H1 (cell line): ENCODE measurements at regions not wholly inside any gene's neighbourhood (a gene's known extent, or its start where the extent isn't known, plus 50 kb on each side); places are given as distances from the start of the nearest gene placed in this dataset.

Experiments
- ATF3 ChIP-seq: IDR thresholded peaks from 2 replicates; pipeline ENCODE4 v1.6.1; 2011; ENCODE audit warnings: low read depth, mild to moderate bottlenecking, low read length; ENCODE audit not compliant: insufficient read depth
- CEBPB ChIP-seq: IDR thresholded peaks from 2 replicates; pipeline ENCODE4 v1.6.1; 2012; ENCODE audit warnings: low read depth, low read length
- CTCF ChIP-seq, 3 experiments: IDR thresholded peaks; 1 replicate in 2 of 3; 2 replicates in 1 of 3; pipeline versions ENCODE4 v1.5.1 to v1.6.1; 2011; ENCODE audit warnings: low read length in 3 of 3, mild to moderate bottlenecking in 3 of 3, inconsistent platforms in 2 of 3, low read depth in 1 of 3, moderate library complexity in 1 of 3; ENCODE audit not compliant: insufficient read depth in 1 of 3; ENCODE audit errors: control extremely low read depth in 1 of 3
- EZH2 ChIP-seq: fragments of 200-600 bp; sonication (generic); IDR thresholded peaks from 2 replicates; pipeline ENCODE4 v1.7.1; 2012; ENCODE audit warnings: low read depth, mild to moderate bottlenecking, moderate library complexity, low read length, inconsistent platforms; ENCODE audit not compliant: severe bottlenecking
- JUN ChIP-seq: IDR thresholded peaks from 2 replicates; pipeline ENCODE4 v1.6.1; 2011; ENCODE audit warnings: low read depth, mild to moderate bottlenecking, improper control_type of control experiment, low read length
- JUND ChIP-seq: IDR thresholded peaks from 2 replicates; pipeline ENCODE4 v1.6.1; 2011; ENCODE audit warnings: mild to moderate bottlenecking, improper control_type of control experiment, low read length
- POLR2A ChIP-seq, 2 experiments: IDR thresholded peaks; 1 replicate in 1 of 2; 2 replicates in 1 of 2; pipeline ENCODE4 v1.6.1; 2011; ENCODE audit warnings: low read depth in 2 of 2, low read length in 2 of 2, mild to moderate bottlenecking in 2 of 2; ENCODE audit errors: control extremely low read depth in 1 of 2
- POLR2AphosphoS5 ChIP-seq: IDR thresholded peaks from 2 replicates; pipeline ENCODE4 v1.6.1; 2011; ENCODE audit warnings: low read depth, low read length
- POU5F1 ChIP-seq: IDR thresholded peaks from 2 replicates; pipeline ENCODE4 v1.6.1; 2011; ENCODE audit warnings: low read depth, mild to moderate bottlenecking, low read length, moderate library complexity
- RBBP5 ChIP-seq: IDR thresholded peaks from 2 replicates; pipeline ENCODE4 v1.7.1; 2012; ENCODE audit warnings: low read depth, mild to moderate bottlenecking, inconsistent platforms, low read length, moderate library complexity, borderline replicate concordance
- RFX5 ChIP-seq: IDR thresholded peaks from 2 replicates; pipeline ENCODE4 v1.6.1; 2011; ENCODE audit warnings: low read depth, low read length, improper control_type of control experiment, borderline replicate concordance
- RNF2 ChIP-seq: fragments of 200-900, 300-1000 bp; sonication (generic); IDR thresholded peaks from 2 replicates; pipeline ENCODE4 v1.7.1; 2016; ENCODE audit warnings: borderline replicate concordance, low read depth, mild to moderate bottlenecking, antibody characterized with exemption, low read length; ENCODE audit not compliant: poor library complexity, severe bottlenecking; ENCODE audit errors: missing control alignments
- SAP30 ChIP-seq: fragments of 300-600 bp; sonication (generic); IDR thresholded peaks from 2 replicates; pipeline ENCODE4 v1.7.1; 2012; ENCODE audit warnings: low read length, moderate library complexity, mild to moderate bottlenecking, inconsistent platforms; ENCODE audit not compliant: insufficient read depth, insufficient replicate concordance

- TF ChIP-seq CTCF (IDR thresholded peaks at IDR 0.05; ENCODE audit: control extremely low read depth in 1 of 3, insufficient read depth in 1 of 3, low read depth in 1 of 3, low read length in 3 of 3), result no peak
- no peak for TF ChIP-seq EZH2
- no peak for TF ChIP-seq RFX5
- no peak for TF ChIP-seq POLR2AphosphoS5
- no peak for TF ChIP-seq POU5F1
- no peak for TF ChIP-seq SAP30
- no peak for TF ChIP-seq ATF3
- TF ChIP-seq RNF2, result no peak
- no peak for TF ChIP-seq RBBP5
- no peak for TF ChIP-seq JUN
- no peak for TF ChIP-seq POLR2A (IDR thresholded peaks at IDR 0.05; ENCODE audit: control extremely low read depth in 1 of 2, low read depth in 2 of 2, low read length in 2 of 2)
- no peak for TF ChIP-seq JUND
- no peak for TF ChIP-seq CEBPB
These were observed 69.9 kb downstream of the PTHLH start for GRCh38 chr12:27902651-27903050.
